HG02938 (cell line): ENCODE measurements at regions not wholly inside any gene's neighbourhood (a gene's known extent, or its start where the extent isn't known, plus 50 kb on each side); places are given as distances from the start of the nearest gene placed in this dataset.

ENCODE experiments used
- ATAC-seq: cut with Tn5 transposase; IDR thresholded peaks from one replicate; pipeline ENCODE4 v1.9.1; 2021; ENCODE audit warnings: mild to moderate bottlenecking, moderate library complexity; ENCODE audit not compliant: unreplicated experiment

- no peak for ATAC-seq
Measured at GRCh38 chr12:38983117-38983571, 77.8 kb upstream of the CPNE8 start.

- no peak for ATAC-seq
Measured at GRCh38 chr12:38977132-38977531, 71.7 kb upstream of the CPNE8 start.

- no peak for ATAC-seq
Measured at GRCh38 chr12:38969706-38970105, 64.3 kb upstream of the CPNE8 start.

GRCh38 chr12:38961683-38962082, 56.3 kb upstream of the CPNE8 start:
- no peak for ATAC-seq

- no peak for ATAC-seq
Measured at GRCh38 chr12:38961012-38961411, 55.6 kb upstream of the CPNE8 start.

- no peak for ATAC-seq
Measured at GRCh38 chr12:38956337-38956736, 50.9 kb upstream of the CPNE8 start.
